Activated CD8-positive, alpha-beta memory T cell treated with anti-CD3 and anti-CD28 coated beads, Interleukin-2, amount 50 U/mL, for 24 hours (primary cell): ENCODE measurements at regions not wholly inside any gene's neighbourhood (a gene's known extent, or its start where the extent isn't known, plus 50 kb on each side); places are given as distances from the start of the nearest gene placed in this dataset.
"Not testable (repeated sequence)": the region's sequence is repeated elsewhere in the genome, so short reads cannot be mapped to it uniquely, and the experiment has no call there.

Source experiments
- DNase-seq: peaks from one replicate; pipeline ENCODE4 v3.0.0-alpha.2; 2020; ENCODE audit errors: extremely low read depth

DNA sequence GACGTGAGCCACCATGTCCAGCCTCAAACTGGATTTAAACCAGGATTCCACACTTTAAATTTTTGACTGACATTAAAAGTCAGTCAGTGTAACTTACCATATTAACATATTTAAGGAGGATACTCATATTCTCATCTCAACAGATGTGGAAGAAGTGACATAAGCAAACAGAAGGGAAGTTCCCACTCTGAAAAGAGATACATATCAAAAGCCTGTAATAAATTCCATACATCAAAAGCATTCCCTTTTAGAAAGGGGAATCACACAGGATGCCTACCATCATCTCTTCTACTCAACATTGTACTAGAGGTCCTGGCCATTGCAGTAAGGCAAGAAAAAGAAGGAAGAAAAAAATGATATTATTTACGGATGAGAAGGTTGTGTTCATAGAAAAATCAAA, 618.2 kb upstream of the DIPK2B start:
- no peak for DNase-seq

DNA sequence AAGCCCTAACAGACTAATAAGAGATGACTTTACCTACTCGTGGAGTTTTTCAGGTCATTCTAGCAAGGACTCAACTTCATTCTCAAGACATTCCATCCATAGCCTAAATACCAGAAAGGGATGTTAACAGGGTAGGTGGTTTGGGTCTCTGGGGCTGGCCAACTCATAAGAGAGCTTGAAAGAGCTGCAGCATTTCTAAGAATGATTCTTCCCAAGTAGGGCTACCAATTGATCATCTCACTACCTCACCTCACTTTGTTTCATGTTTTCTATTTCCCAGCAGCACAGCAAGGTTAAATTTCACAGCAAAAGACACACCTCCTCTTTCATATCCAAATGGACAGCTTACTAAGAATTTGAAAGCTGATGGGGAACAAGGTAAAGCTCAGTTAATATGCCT, 614.8 kb upstream of the DIPK2B start:
- DNase-seq = no peak

DNA sequence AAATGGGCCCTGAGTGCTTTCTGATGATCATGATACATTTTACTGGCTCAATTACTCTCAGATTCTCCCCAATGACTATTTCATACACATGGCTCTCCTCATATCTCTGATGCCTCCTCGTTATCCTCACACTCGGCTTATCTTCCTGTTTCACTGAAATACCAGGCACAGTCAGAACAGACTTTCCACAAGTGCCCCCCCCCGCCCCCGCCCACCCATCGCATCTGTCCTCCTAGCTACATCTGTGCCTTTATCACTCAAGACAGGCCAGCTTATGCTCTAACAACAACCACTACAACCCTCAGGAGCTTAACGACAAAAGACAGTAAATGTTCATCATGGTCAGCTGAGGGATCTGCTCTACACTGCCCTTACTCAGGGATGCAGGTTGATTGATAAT, 610.6 kb upstream of the DIPK2B start:
- no peak for DNase-seq

DNA sequence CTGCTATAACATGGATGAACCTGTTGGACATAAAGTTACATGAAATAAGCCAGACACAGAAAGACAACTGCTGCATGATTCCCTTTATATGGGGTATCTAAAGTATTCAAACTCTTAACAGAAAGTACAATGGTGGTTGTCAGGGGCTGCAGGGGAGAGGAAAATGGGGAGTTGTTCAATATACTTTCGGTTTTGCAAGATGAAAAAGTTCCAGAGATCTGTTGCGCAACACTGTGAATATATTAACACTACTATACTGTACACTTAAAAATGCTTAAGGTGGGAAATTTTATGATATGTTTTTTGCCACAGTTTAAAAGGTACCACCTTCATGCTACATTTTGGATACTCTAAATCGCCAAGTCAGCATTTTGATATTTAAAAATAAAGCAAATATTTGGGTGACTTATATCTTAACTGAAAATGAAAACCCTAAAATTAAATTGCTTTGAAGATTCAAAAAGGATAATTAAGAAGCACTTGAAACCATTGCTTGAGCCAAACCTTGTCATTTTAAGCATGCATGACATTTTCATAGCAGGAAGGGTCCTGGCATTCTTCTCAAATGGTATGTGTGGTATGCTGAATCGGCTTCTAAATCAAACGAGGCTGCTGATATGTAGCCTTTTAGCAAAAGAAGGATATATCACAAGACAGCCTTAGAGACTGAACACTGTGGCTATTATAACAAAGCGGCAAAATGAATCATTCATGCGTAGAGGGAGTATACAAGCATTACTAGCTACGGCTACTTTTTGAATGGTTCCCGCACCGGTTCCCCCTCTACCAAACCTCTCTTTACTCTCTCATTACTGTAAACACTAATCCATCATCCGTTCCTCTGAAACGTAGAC, 607.1 kb upstream of the DIPK2B start:
- no peak for DNase-seq

DNA sequence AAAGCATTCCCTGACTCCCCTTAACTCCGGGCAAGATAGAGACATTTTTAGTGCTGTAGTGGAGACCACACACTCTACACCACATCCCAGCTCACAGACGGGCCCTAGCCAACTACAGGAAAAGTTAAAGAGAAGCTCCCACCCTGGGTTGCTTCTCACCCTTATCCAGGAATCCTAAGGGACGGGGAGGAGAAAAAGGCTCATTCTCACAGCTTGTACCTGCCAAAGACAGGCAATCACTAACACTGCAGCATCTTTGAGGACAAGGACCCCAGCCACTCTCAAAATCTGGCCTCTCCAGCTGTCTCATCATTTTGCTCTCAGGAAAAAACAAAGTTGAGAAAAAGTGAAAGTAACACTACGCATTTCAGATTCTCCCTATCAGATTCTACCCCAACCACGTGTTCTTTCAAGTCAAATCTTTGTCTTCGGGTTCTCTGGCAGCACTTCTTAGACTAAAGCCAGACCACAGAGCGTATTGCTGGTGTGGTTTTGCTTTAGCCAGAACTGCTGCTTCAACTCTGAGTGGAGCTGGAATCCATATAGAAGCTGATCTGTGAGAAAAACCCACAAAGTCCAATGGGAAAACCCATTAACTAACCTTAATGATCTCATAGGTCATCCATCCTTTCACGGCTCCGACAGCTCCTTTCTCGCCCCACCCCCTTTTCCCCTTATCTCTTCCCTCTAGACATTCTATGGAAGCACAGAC, 605.9 kb upstream of the DIPK2B start:
- no peak for DNase-seq

DNA sequence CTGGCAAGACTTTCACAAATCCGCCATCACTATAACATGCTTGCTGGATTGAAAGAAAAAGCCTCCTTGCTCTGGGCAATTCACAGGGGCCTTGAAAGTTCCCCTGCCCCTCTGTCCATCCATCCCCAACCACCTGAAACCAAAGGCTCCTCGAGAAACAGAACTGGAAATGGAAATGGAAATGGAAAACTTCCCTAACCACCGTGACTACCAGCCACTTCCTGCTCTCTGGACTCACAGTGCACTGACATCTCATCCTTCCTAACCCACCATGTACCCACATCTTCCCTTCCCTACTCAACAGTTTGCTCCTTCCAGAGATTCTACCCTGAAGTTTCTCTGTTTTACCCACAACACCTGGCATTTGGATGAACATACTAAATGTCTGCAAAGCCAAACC, 603.6 kb upstream of the DIPK2B start:
- DNase-seq = no peak

DNA sequence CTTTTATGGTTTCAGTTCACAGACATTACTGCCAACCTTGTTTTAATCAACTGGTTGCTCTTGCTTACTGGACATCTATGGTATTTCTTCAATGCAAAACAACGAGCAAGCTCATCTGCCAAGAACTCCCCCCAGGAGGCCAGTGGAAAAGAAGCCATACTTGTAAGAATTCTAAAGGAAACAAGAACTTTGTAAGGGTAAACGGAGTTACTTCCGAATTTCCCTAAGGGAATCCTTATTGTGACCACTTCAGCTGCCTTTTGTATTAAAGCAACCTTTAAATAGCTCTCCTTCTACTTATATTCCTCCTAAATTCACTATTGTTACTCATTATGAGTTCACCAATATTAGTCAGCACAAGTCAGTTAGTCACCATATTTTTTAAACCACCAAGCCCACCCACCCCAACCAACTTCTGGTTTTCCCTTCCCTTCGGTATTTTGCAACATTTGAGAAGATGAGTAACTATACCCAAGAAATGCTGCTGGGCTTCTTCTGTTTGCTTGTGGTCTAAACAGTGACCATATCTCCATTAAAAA, 602.8 kb upstream of the DIPK2B start:
- no peak for DNase-seq

DNA sequence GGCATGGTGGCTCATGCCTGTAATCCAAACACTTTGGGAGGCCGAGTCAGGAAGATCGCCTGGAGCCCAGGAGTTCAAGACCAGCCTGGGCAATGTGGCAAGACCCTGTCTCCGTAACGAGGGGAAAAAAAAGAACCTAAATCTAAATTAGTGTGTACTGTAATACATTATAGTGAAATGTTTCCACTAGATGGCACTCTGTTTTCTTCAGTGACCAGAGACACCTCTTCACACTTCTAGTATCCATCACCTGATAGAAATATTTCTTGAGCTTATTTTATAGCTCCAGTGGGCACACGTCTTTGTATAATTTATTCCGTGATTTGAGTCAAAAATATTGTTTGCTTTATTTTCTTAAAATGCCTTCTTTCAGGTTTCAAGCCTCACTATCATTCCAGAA, 600.9 kb upstream of the DIPK2B start:
- DNase-seq = no peak

DNA sequence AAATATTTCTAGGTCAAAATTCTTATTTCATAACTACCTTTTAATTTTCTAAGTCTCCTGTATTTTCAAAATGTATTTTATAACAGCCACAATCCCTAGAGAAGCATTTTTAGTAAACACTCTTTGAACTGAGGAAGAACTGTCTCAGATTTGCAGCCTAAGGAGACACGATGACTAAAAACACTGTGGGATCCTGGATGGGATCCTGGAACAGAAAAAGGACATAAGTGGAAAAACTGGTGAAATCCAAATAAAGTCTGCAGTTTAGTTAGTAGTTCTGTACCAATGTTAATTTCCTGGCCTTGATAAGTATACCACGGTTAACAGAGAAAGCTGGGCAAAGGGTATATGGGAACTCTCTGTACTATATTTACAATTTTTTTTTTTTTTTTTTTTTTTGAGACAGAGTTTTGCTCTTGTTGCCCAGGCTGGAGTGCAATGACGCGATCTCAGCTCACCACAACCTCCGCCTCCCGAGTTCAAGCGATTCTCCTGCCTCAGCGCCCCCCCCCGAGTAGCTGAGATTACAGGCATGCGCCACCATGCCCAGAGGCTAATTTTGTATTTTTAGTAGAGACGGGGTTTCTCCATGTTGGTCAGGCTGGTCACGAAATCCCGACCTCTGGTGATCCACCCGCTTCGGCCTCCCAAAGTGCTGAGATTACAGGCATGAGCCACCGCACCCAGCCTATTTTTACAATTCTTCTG, 600.2 kb upstream of the DIPK2B start:
- DNase-seq = not testable (repeated sequence)

DNA sequence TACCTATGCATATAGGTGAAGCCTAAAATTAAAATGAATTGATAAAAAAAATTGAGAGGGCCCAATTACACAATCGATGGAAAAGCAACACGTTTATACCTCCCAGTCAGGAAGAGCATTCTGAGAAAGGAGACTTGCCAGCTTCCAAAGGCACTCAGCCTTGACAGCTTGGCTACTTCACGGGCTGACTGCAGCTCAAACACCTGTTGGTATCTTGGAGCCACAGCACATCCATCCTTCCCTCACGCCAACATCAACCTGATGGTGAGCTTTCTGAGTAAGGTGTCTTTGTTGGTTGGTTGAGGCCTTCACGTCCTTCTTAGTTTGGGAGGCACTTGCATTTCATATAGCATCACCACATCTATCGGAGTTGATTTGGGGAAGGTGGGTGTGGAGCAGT, 598.9 kb upstream of the DIPK2B start:
- no peak for DNase-seq

DNA sequence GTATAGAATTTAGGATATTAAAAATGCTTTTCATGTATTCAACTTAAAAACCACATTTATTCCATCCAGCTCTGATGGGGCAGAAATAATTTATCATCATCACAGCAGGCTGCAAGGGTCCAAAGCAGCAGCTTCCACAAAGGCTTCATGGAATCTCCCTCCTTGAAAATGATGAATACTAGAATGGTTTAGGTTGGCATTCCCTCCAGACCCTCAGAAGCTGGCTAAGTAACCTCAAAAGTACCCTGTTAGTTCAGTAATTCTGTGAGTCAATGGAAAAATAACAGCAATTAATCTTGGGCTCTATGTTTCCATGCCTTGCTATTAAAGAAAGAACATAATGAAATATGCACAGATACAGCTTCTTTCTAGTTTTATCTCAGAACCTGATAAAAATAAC, 594.9 kb upstream of the DIPK2B start:
- no peak for DNase-seq

DNA sequence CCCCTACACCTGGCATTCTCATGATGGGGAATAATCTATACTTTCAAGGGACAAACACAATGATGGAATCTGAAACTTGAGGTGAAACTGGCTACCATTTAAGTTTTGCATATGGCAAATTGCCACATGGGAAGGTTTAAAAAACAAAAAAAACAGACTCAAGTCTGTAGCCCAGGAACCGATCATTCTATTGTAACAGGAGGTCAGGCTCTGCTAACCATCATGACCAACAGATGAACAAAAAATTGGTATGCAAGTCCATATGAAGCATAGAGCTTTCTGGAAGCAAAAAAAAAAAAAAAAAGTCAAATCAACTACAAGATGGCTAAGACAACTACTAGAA, 594.3 kb upstream of the DIPK2B start:
- no peak for DNase-seq

DNA sequence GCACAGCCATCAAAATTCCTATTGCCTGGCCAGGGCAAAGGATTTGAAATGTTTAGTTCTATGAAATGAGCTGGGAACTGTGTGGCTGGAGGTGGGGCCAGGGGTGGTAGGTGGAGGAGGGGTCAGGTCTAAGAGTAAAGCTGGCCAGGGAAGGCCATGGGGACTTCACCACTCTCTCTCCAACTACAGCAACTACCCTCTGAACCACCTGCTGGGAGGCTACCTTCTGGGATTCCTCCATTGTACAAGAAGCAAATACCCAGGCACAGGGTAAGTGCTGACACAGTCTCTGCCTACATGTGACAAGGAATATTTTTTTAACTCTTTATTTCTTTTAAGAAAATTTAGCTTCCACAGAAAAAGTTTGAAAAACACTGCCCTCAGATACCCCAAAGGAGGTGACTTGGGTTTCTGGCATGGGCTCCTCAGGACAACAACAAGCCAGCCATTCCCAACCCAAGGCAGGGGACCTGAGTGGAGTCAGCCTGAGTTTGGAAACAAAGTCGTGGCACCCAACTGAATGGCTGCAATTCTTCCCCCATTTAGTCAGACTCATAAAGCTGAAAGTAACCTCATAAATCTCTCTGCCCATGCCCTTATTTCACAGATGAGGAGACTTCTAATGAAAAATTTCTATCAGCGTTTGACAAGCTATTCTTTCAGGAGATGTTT, 593.8 kb upstream of the DIPK2B start:
- no peak for DNase-seq

DNA sequence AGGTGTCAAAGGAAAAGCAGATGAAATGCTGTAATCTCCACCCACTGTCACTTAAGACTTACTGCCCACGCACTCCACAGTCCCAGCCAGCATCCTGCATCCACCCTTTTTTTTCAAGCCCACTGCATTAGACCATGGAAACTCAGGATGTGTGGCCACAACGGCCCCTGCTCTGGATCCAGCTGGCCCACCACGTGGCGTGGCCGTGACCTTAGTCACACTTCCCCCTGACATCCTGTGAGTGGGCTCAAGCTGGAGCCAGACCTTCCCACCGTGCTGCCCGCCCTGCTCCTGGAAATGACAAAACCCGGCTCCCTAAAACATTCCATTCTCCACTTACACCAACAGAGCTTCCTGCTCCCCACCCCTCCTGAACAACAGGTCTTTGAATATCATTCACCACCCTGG, 588.3 kb upstream of the DIPK2B start:
- DNase-seq = no peak

DNA sequence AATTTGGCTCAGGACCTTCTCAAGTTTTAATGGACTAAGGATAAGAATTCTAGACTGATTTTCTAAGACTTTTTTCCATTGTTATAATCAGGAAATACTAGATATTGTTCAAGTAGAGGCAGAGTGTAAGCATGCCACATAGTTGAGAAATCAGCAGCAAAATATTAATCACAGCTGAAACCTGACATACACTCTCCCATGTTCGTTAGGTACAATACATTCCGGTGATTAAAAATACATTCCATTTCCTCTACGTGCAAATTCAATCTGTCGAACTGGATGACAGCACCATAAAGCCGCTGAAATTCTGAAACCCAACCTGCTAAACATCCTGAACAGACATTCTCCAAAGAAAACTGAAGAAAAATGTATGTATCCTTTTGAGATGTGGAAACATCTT, 587.6 kb upstream of the DIPK2B start:
- no peak for DNase-seq

DNA sequence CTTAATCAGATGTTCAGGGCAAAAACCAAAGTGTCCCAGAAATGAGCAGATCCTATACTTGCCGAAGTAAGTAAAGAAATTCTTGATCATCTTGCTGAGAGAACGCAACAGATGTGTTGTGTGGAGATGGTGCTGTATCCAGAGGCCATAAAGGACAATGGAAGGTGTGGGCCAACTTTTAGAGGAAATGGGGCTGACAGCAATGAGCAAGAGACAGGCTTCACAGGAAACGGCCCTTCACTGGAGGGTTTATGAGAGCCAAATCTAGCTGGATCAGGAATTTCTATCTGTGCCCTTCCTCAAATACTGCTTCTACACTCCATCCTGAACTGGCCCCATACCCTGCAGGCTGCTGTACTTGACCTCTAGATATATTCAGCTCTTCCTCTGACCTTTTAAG, 583.9 kb upstream of the DIPK2B start:
- DNase-seq = no peak

DNA sequence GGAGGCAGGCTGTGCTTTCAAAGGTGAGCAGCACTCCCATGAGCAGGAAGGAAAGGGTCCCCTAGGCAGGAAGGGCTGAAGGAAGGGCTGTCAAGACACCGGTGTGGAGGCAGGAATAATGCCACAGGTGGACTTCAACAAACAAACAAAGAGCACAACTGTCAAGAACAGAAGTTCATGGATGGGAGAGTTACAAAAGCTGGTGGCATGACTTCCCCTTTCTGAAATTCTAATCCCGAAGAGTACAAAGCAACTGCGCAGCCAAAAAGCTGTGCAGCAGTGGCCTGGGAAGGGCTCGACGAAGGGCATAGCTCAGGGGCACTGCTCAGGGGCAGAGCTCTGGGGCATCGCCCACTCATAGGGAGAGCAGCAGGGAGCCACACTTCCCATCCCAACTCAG, 582.3 kb upstream of the DIPK2B start:
- no peak for DNase-seq

DNA sequence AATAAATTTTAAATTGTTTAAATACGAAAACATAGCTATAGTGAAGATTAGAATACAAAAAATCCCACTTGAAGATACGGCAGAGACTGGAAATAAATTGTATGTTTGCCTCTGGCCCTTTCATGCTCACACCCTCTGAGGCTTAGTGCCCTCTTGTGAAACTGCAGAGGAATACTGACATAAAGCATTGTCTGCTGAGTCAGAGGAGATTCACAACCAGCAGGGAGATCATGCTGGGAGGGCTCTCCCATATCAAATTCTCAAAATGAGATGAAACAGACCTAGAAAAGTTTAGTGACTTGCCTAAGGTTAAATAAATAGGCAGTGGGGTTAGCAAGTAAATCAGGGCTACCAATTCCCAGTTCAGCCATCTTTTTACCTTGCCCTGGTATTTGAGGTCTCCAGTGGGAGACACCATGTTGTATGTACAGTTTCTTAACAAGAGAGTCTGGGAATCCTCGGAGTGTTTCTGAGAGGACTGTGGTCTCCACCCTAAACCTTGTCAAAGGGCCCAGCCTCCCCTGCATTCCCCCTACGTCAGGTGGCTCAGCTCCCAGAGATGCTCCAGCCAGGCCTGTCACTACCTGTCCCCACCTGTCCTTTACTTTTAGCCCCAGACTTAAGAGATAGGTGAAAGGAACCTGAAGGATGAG, 581.4 kb upstream of the DIPK2B start:
- no peak for DNase-seq

DNA sequence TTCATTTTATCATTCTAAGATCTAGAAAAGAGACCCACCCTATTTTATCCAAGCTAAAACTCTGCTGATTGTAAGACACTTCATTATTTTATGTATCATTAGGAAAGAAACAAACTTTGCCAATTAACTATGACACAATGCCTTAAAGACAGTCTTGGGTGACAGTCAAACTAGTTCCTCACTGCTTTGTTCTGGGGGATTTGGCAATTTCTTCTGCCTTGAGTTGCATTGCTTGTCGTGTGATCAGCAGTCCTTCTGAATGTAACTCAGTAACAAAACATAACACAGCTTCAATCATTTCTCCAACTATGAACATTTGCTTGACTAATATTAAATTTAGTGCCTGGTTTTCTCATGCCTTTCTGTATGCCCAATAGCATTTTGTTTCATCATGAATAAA, 577.9 kb upstream of the DIPK2B start:
- no peak for DNase-seq

DNA sequence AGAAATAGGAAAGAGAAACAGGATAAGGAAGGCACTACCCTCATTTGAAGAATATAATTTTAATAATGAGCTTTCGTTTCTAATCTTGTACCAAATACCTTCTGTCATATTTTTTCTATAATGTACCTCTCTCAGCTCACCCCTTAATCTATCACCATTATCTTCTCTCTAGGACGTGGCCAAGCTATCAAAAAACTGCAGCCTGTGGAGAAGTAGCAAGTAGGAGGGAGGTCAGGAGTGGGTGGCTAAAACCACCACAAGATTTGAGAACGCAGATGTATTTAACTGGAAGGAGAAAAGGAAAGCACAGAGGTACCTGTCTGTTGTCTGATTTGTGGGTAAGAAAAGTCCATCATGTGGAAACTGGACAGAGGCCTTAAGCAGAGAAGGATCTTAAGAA, 576.7 kb upstream of the DIPK2B start:
- DNase-seq = no peak

DNA sequence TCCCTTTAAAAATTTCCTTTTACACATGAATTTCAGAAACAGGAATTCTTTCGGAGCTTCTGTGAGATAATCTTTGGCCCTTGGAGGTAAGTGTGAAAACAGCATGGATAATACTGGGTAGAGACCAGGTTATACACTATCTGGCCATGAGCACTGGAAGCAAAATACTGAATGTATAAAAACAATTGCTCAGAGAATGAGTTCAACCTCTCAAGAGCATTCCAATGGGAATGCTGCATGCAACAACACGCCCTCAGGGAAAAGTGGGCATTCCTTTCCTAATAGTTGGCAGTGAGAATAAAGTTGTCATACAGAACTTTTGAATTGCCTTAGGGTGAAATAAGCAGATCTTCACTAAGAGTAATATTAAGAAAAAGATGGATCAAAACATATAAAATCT, 574.8 kb upstream of the DIPK2B start:
- no peak for DNase-seq

DNA sequence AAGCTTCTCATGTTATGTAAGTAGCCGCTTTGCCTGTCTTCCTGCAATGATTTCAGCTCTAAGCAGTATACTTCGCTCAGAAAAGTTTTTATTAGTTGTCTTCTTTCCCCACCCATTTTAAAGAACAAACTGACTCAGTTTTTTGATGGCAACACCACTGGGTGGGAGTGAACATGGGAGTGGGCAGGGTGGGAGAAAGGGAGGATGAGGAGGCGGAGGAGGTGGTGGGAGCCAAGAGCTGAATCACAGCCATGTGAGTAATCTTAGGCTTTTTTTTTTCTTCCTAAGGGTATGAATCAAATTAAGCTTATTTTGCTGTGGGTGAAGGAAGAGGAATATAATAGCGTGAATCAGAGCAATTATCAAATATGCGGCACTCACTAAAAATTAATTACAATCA, 574.3 kb upstream of the DIPK2B start:
- no peak for DNase-seq
